Thyroid gland (tissue), 4 donors: ENCODE measurements at regions not wholly inside any gene's neighbourhood (a gene's known extent, or its start where the extent isn't known, plus 50 kb on each side); places are given as distances from the start of the nearest gene placed in this dataset.

Experiments used
- DNase-seq, 2 donors: peaks; one replicate each; pipeline ENCODE4 v3.0.0-alpha.2; 2019
- H3K27ac ChIP-seq, 3 donors: fragments of 200-600 bp; sonication (generic); 1 replicate in 2 of 3; 2 replicates in 1 of 3; pipeline ENCODE4 v1.5.1; 2016 to 2019; ENCODE audit warnings: mild to moderate bottlenecking in 1 of 3, moderate library complexity in 1 of 3
- H3K27me3 ChIP-seq: fragments of 200-600 bp; sonication (generic); one replicate; pipeline ENCODE4 v1.5.1; 2019
- H3K36me3 ChIP-seq, 2 donors: fragments of 200-600 bp; sonication (generic); one replicate each; pipeline ENCODE4 v1.5.1; 2016 to 2019
- H3K4me1 ChIP-seq, 2 donors: fragments of 200-600 bp; sonication (generic); one replicate each; pipeline ENCODE4 v1.5.1; 2017 to 2019
- H3K4me3 ChIP-seq, 3 donors: fragments of 200-600 bp; sonication (generic); replicated peaks in 1 of 3; 1 replicate in 2 of 3; 2 replicates in 1 of 3; pipeline ENCODE4 v1.5.1; 2016; ENCODE audit warnings: mild to moderate bottlenecking in 1 of 3
- H3K9me3 ChIP-seq: fragments of 200-600 bp; sonication (generic); one replicate; pipeline ENCODE4 v1.5.1; 2017
- POLR2A ChIP-seq, 2 donors: fragments of 450-650 bp; IDR thresholded peaks; one replicate each; pipeline ENCODE4 v1.6.1; 2017; ENCODE audit warnings: antibody characterized with exemption in 2 of 2, mild to moderate bottlenecking in 2 of 2, moderate library complexity in 1 of 2
- WGBS, 2 donors: methylation state at CpG; one replicate each; pipeline ENCODE4 v1.1.5; 2017; 5-methylcytosine and 5-hydroxymethylcytosine counted together
- intact Hi-C: fragments of 100-400 bp; cut with DNase I; formaldehyde crosslinking; loops from one replicate; pipeline ENCODE4 v1.15.1; 2023
- TF ChIP-seq, protein P1 (sequence below), 6 experiments: fragments of 200-600 bp in 3 of 6; fragments of 450-650 bp in 3 of 6; sonication (generic) in 3 of 6; IDR thresholded peaks; one replicate each; pipeline ENCODE4 v1.5.1; 2016 to 2019; ENCODE audit warnings: antibody characterized with exemption in 6 of 6, mild to moderate bottlenecking in 2 of 6, inconsistent platforms in 1 of 6, moderate library complexity in 1 of 6

DNA sequence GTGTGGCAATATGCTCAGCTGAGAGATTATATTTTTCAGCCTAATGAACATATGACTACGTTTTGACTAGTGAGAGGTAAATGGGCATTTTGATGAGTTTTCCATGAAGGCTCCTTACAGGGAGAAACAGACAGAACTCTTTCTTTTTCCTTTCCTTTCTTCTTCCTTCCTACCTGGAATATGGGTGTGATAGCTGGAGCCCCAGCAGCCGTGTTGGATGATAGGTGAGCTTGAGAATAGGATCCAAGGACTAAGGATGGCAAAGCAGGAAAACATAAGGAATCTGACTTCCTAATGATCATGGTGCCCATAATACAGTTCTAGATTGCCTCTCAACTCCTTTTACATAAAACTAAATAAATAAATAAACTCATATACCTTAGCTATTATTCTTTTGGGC lies 124.0 kb downstream of the MAIP1 start:
- no peak for TF ChIP-seq POLR2A (IDR thresholded peaks at IDR 0.05)
- TF ChIP-seq, protein P1, sequence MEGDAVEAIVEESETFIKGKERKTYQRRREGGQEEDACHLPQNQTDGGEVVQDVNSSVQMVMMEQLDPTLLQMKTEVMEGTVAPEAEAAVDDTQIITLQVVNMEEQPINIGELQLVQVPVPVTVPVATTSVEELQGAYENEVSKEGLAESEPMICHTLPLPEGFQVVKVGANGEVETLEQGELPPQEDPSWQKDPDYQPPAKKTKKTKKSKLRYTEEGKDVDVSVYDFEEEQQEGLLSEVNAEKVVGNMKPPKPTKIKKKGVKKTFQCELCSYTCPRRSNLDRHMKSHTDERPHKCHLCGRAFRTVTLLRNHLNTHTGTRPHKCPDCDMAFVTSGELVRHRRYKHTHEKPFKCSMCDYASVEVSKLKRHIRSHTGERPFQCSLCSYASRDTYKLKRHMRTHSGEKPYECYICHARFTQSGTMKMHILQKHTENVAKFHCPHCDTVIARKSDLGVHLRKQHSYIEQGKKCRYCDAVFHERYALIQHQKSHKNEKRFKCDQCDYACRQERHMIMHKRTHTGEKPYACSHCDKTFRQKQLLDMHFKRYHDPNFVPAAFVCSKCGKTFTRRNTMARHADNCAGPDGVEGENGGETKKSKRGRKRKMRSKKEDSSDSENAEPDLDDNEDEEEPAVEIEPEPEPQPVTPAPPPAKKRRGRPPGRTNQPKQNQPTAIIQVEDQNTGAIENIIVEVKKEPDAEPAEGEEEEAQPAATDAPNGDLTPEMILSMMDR (IDR thresholded peaks at IDR 0.05) = no peak
- H3K4me1 ChIP-seq = peaks cover 0 to 10% of the 10 kb centered on the region in 2 donors
- no peak for DNase-seq
- intact Hi-C loops = no loop called here
- H3K27ac ChIP-seq = no peak overlapping the region
- no peaks in the 10 kb centered on the region for H3K27me3 ChIP-seq
- 89 to 96% methylated on average over 2 of the region's 2 CpGs for WGBS, 2 donors
- no peaks in the 10 kb centered on the region for H3K9me3 ChIP-seq
- no peaks in the 10 kb centered on the region for H3K36me3 ChIP-seq
- H3K4me3 ChIP-seq = no peak overlapping the region

DNA sequence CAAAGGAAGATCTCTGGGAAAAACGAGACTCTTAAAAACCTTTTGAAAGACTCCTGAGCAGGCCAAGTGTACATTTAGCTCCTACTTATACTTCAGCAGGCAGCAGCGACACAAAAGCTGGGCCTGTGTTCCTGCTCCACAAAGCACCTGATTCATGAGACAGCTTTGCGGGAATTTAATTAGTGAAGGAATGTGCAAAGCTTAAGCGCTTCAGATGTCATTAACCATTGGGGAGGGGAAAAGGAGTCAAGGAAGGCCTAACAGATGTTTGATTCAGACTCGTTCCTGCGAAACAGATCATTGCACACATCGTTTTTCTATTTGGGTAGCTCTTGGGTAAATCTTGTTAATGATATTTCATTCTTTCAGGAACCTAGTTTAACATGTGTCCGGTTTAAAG lies 125.9 kb downstream of the MAIP1 start:
- no peaks in the 10 kb centered on the region for H3K9me3 ChIP-seq
- H3K27me3 ChIP-seq = no peaks in the 10 kb centered on the region
- H3K36me3 ChIP-seq = no peaks in the 10 kb centered on the region
- no peak for TF ChIP-seq POLR2A (IDR thresholded peaks at IDR 0.05)
- TF ChIP-seq, protein P1 (IDR thresholded peaks at IDR 0.05) = no peak
- H3K27ac ChIP-seq = no peak overlapping the region
- intact Hi-C loops = no loop called here
- no peak overlapping the region for H3K4me3 ChIP-seq
- no peak for DNase-seq
- 58 to 67% methylated on average over 8 of the region's 8 CpGs for WGBS, 2 donors
- peaks cover 0 to 10% of the 10 kb centered on the region in 2 donors for H3K4me1 ChIP-seq

DNA sequence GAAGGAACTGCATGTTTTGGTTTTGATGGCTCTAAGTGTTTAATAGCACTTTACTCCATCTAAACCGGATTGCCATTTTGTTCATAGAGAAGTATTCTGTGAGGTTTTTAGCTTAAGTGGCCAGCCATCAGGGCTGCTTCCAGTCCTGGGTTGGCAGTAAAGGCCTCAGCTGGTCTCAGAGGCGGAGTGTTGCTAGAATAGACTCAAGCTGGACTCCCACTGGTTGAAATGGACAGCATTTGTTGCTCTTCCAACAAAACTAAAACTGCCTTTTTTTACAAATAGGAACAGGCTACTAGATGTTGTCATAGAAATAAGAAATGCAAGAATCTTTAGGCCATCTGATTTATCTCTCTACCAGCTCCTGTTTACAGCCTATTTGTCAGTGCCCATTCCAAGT lies 126.4 kb downstream of the MAIP1 start:
- intact Hi-C loops = no loop called here
- no peak for DNase-seq
- peaks cover 0 to 5% of the 10 kb centered on the region in 2 donors for H3K4me1 ChIP-seq
- H3K27ac ChIP-seq = no peak overlapping the region
- 83 to 85% methylated on average over 2 of the region's 2 CpGs for WGBS, 2 donors
- no peaks in the 10 kb centered on the region for H3K9me3 ChIP-seq
- TF ChIP-seq, protein P1 (IDR thresholded peaks at IDR 0.05) = no peak
- H3K27me3 ChIP-seq = no peaks in the 10 kb centered on the region
- H3K36me3 ChIP-seq = no peaks in the 10 kb centered on the region
- H3K4me3 ChIP-seq = no peak overlapping the region

DNA sequence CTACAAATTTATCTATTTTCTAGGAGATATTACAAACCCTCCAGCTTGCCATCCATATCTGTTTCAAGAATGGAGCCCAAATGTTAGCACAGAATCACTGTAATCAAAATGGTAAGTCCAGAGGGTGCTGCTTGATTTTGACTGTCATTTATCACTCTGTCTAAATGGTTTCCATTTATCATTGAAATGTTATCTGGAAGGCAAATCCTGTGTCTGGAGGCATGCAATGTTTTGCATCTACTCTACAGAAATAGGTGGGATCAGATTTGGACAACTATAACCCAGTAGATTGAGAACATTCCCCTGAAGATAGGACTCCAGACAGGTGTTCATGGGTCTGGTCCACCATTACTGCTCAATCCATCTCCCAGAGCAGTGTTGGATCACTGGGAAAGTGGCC lies 128.7 kb downstream of the MAIP1 start:
- Histone ChIP-seq H3K27ac (no peak overlapping the region), H3K4me3 (no peak overlapping the region), H3K36me3 (no peaks in the 10 kb centered on the region), H3K4me1 (no peaks in the 10 kb centered on the region), H3K9me3 (no peaks in the 10 kb centered on the region), H3K27me3 (no peaks in the 10 kb centered on the region)
- DNase-seq = no peak
- intact Hi-C loops = no loop called here
- no peak for TF ChIP-seq POLR2A (IDR thresholded peaks at IDR 0.05)
- TF ChIP-seq, protein P1 (IDR thresholded peaks at IDR 0.05) = no peak

DNA sequence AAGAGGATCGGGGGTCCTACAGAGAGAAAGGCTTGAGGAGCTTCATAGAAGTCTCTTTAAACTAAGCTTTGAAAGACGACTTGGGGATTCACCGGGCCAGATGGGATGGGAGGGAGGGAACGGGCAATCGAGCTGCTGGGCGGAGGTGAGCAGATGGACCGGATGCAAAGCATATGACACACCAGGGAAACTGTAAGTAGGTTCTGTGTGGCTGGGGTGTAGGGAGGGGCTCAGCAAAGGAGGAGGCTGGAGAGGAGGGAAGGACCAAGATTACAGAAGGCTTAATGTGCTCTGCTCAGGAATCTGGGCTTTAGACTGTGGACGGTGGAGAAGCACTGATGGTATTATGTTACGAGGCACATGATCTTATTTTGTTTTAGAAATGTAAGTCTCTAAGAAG lies 131.5 kb downstream of the MAIP1 start:
- intact Hi-C loops = no loop called here
- Histone ChIP-seq H3K4me1 (no peaks in the 10 kb centered on the region), H3K4me3 (no peak overlapping the region), H3K36me3 (no peaks in the 10 kb centered on the region), H3K27ac (no peak overlapping the region), H3K9me3 (no peaks in the 10 kb centered on the region), H3K27me3 (no peaks in the 10 kb centered on the region)
- no peak for DNase-seq
- 87% methylated on average over 9 of the region's 9 CpGs for WGBS, 2 donors
- TF ChIP-seq, protein P1 (IDR thresholded peaks at IDR 0.05) = no peak
- TF ChIP-seq POLR2A (IDR thresholded peaks at IDR 0.05) = no peak
